ENCODE measurements at regions not wholly inside any gene's neighbourhood (a gene's known extent, or its start where the extent isn't known, plus 50 kb on each side); places are given as distances from the start of the nearest gene placed in this dataset.
"Not testable (repeated sequence)": the region's sequence is repeated elsewhere in the genome, so short reads cannot be mapped to it uniquely, and the experiment has no call there.

DNA sequence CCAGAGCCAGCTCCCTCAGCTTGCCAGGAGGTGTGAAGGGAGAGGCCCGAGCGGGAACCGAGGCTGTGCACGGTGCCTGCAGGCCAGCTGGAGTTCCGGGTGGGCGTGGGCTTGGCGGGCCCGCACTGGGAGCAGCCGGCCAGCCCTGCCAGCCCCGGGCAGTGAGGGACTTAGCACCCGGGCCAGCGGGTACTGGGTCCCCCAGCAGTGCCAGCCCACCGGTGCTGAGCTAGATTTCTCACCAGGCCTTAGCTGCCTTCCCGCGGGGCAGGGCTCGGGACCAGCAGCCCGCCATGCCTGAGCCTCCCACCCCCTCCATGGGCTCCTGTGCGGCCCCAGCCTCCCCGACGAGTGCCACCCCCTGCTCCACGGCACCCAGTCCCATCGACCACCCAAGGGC, 373.1 kb upstream of the TMTC1 start:
- H3K36me3 ChIP-seq (ENCODE audit: control insufficient read depth, insufficient read depth, low read length); ATAC-seq (ENCODE audit: low read depth); DNase-seq; H3K4me2 ChIP-seq (ENCODE audit: low read depth, low read length); H4K20me1 ChIP-seq (ENCODE audit: insufficient read depth, low read length); H4K8ac ChIP-seq (ENCODE audit: low read depth in 2 of 2, low read length in 2 of 2); H3K9me3 ChIP-seq (ENCODE audit: control insufficient read depth, insufficient read depth, low read length); H3K9ac ChIP-seq (ENCODE audit: low read depth, low read length); H3K56ac ChIP-seq (ENCODE audit: extremely low read depth, insufficient read depth, low read length); H2BK15ac ChIP-seq (ENCODE audit: low read depth, low read length); H3K9me1 ChIP-seq (ENCODE audit: insufficient read depth, low read length); H2AK5ac ChIP-seq (ENCODE audit: low read depth, low read length); POLR2A ChIA-PET (ENCODE audit: unreplicated experiment); H2AK9ac ChIP-seq (replicated peaks; ENCODE audit: low read depth, low read length, poor library complexity); H3K23ac ChIP-seq (ENCODE audit: low read depth, low read length); H4K5ac ChIP-seq (ENCODE audit: low read depth, low read length); H3K4me1 ChIP-seq (ENCODE audit: control insufficient read depth, insufficient read depth, low read length); H2BK5ac ChIP-seq (ENCODE audit: low read depth, low read length, poor library complexity, severe bottlenecking); H2BK20ac ChIP-seq (ENCODE audit: low read depth, low read length); H2BK120ac ChIP-seq (ENCODE audit: low read depth, low read length); H3K18ac ChIP-seq (ENCODE audit: low read depth, low read length); BruUV-seq (replicated peaks); intact Hi-C loops (cut with micrococcal nuclease); H2AFZ ChIP-seq (replicated peaks; ENCODE audit: low read length, poor library complexity); H3K4me3 ChIP-seq (ENCODE audit: insufficient read depth, low read depth, low read length); H3K4ac ChIP-seq (ENCODE audit: low read depth, low read length); dilution Hi-C loops (cut with HindIII; ENCODE audit: low sequenced_read_pairs, unreplicated experiment); H3K27me3 ChIP-seq (ENCODE audit: control insufficient read depth, insufficient read depth, low read length); CTCF ChIA-PET; in situ Hi-C loops (cut with MboI; ENCODE audit: low sequenced_read_pairs); H3K14ac ChIP-seq (replicated peaks; ENCODE audit: low read depth, low read length); H3K27ac ChIP-seq (ENCODE audit: insufficient read depth, low read length); H3K79me1 ChIP-seq (ENCODE audit: low read depth in 1 of 2, low read length in 2 of 2); H4K91ac ChIP-seq (ENCODE audit: insufficient read depth, low read depth, low read length): not testable (repeated sequence)
- WGBS, 2 experiments (ENCODE audit: extremely low coverage in 2 of 2, insufficient read length in 1 of 2): 93% methylated on average over 3 of the region's 22 CpGs; no CpG with 5 or more reads in 1 of the 2 experiments
